HG03108 (cell line): ENCODE measurements at regions not wholly inside any gene's neighbourhood (a gene's known extent, or its start where the extent isn't known, plus 50 kb on each side); places are given as distances from the start of the nearest gene placed in this dataset.

Experiments
- ATAC-seq: cut with Tn5 transposase; IDR thresholded peaks from one replicate; pipeline ENCODE4 v1.9.1; 2021; ENCODE audit warnings: moderate library complexity; ENCODE audit not compliant: unreplicated experiment

GRCh38 chr2:8016688-8017087, 665.2 kb upstream of the ID2 start:
- ATAC-seq = no peak

DNA sequence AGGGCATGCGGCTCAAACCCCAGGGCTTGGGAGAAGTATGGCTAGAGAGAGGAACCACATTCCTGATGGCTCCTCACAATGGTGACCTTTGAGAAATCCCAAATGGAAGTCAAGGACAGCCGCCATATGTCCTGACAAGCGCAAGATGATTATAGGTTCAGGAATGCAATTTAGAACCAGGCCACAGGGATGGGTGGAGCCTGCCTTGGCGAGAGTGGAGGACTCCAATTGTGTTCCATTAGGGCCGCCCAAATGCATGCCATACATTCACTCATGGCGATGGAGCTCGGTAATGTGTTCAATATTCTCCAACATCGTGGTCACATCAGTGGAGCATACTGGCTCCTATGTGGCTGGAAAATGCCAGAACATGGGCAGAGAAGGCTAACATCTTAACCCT, 662.9 kb upstream of the ID2 start:
- ATAC-seq = no peak

DNA sequence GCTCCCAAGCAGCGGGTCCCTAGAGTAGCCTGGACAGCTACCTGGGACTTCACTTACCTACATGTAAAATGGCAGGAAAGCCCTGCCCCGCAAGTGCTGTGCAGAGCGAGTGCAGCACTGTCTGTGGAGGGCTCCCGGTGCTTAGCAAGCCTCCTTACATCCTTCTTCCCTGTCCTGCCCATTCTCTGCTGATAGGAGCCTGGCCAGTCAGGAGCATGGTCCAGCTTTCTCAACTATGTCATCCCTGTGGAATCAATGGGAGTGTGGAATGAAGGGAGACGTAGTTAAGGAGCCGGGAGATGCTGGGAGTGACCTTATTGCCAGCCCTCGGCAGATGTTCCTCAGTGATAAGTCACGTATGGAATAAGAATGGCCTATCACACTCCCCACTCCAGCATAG, 661.9 kb upstream of the ID2 start:
- ATAC-seq = no peak

DNA sequence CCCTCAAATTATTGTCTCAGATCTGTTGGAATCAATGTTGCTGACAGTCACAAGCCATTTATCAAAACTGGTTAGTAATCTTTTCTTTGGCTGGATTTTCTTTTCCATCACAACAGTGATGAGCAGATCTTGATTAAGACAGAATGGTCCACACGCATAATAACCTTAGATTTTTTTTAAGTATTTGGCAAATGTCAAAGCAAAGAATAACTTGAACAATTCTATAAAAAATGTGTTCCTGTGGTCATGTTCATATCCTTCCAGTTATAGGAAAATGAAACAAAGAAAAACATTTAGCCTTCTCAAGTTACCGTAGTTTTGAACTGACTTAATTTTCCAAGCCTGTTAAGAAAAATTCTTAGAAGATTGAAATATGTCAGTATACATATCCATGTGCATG, 659.9 kb upstream of the ID2 start:
- no peak for ATAC-seq

DNA sequence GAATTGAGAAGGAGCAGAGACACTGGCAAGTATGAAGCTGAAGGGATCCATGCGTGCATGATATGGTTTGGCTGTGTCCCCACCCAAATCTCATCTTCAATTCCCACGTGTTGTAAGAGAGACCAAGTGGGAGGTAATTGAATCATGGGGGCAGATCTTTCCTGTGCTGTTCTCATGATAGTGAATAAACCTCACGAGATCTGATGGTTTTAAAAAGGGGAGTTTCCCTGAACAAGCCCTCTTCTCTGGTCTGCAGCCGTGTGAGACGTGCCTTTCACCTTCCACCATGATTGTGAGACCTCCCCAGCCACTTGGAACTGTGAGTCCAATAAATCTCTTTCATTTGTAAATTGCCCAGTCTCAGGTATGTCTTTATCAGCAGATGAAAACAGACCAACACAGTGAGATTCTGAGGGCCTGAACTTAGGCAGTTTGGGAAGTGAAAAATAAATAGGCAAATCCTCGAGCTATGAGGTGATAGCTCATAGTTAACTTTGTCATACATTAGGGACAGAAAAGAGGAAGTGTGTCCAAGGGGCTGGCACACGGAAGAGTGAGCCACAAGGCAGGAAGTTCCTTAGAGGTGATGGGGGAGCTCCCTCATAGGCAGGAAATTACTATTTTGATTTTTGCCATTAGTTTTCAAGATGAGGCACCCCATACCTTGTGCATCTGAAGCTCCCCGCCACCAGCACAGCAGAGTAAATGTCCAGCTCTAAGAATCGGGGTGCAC, 658.8 kb upstream of the ID2 start:
- peak; percentile 81 for ATAC-seq

- ATAC-seq = no peak
These were observed 657.4 kb upstream of the ID2 start for GRCh38 chr2:8024506-8024905.

GRCh38 chr2:8026381-8026780, 655.5 kb upstream of the ID2 start:
- ATAC-seq = no peak

DNA sequence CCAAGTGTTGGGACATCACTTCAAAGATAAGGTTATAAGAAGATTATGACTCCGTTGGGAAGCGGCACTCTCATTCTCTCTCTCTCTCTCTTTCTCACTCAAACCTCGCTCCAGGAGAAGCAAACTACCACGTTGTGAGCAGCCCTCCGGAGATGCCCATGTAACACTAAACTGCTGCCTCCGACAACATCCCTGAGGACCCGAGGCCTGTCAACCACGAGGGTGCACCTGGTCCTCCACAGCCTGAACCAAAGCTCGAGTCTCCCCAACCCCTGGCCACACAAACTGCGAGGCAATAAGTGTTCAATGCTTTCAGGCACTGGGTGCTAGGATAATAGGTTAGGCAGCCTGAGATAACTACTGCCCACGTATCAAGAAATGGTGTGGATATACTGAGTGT, 654.5 kb upstream of the ID2 start:
- ATAC-seq = no peak

DNA sequence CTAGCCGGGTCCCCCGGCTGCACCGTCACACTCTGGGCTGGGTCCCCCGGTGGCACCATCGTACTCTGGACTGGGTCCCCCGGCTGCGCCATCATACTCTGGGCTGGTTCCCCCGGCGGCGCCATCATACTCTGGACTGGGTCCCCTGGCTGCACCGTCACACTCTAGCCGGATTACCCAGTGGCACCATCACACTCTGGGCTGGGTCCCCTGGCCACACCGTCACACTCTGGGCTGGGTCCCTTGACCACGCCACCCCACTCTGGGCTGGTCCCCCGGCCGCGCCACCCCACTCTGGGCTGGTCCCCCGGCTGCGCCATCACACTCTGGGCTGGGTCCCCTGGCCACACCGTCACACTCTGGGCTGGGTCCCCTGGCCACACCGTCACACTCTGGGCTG, 653.8 kb upstream of the ID2 start:
- ATAC-seq = no peak

- no peak for ATAC-seq
These were observed 653.4 kb upstream of the ID2 start for GRCh38 chr2:8028436-8028835.

- ATAC-seq = no peak
These were observed 652.9 kb upstream of the ID2 start for GRCh38 chr2:8028981-8029380.

DNA sequence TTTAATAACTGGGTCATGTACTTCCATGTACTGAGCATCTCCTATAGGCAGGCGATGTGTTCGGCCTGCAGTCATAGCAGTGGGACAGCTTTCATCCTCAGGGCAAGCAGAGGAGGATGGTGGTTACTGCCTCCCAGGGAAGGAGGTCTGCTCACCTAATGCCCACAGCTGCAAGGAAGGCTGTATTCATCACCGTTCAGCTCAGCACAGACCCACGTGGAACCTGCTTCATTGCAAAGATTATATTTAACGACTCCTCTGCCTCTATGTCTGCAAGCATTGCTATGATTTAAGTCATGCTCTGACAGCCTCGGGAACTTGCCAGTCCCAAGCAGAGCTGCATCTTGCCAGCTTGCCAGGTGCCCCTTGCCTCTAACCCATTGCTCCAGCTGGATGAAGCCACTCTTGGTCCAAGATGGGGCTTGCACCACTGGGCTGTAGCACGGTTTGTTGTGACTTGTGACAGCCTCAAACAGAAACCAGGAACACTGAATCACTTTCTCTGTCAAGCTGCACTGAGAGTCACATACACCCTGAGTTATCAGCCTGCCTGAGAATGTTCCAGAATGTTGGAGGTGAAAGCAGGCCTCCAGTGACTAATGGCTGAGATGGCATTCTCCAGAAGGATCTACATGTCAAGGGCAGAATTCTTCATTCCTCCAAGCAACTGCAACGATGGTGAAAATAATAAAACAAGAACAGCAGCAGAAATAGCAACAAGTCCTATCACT, 651.1 kb upstream of the ID2 start:
- no peak for ATAC-seq

DNA sequence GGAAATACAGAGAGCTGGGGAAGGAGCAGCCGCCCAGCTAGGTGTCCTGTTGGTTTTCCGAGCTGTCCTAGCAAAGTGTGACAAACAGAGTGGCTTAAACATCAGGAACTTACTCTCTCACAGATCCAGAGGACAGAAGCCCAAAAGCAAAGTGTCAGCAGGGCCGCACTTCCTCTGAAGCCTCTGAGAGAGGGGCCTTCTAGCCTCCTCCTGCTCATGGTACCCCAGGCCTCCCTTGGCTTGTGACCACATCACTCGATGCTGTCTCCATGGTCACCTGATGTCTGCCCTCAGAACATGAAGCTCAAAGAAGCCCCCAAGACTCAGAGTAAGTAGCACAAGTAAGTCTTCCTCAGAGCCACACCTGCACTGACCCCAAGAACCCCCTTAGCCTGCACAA, 650.5 kb upstream of the ID2 start:
- ATAC-seq = no peak

GRCh38 chr2:8033546-8034096, 648.2 kb upstream of the ID2 start:
- no peak for ATAC-seq

GRCh38 chr2:8036366-8036765, 645.5 kb upstream of the ID2 start:
- ATAC-seq = peak; percentile 73

GRCh38 chr2:8039732-8040131, 642.1 kb upstream of the ID2 start:
- no peak for ATAC-seq

DNA sequence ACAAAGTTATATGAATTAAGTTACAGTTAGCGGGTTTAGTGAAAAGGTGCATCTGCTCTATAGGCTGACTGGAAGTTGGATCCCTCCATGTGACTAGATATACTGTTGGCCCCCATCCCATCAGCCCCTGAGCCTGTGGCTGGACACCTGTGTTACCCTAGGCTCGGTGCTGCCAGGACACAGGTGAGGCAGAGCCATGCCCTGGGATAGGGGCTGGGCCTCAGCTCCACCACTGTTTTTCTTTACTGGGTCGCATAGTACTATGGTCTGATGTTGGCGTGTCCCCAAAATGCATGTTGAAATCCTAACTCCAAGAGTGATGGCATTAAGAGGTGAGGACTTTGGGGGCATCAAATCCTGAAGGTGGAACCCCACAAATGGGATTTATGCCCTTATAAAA, 638.6 kb upstream of the ID2 start:
- no peak for ATAC-seq

GRCh38 chr2:8044046-8044594, 637.7 kb upstream of the ID2 start:
- no peak for ATAC-seq

DNA sequence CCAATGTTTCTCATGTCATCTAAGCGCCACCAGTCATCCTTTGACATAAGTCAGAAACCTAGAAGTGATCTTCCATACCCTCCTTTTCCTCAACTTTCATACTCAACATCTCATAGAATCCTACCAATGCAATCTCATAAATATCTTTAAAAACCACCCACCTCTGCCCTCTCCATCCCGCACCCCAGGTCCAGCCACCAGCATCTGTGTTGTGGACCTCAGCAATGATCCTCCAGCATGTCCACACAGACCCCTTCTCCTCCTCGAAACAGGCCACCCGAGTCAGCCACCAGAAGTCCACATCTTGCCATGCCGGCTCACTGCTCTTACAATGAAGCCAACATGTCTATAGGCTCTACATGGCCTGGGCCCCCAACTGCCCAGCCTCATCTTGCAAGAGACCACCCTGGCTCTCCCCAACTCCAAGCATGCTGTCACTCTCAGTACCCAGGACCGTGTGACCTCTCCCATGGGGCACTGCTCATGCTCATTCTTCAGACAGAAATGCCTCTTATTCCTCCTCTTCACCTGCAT, 636.7 kb upstream of the ID2 start:
- no peak for ATAC-seq

GRCh38 chr2:8046849-8047248, 635.0 kb upstream of the ID2 start:
- no peak for ATAC-seq

GRCh38 chr2:8049176-8049575, 632.7 kb upstream of the ID2 start:
- no peak for ATAC-seq
